OCI-LY7 (cell line): ENCODE measurements at regions not wholly inside any gene's neighbourhood (a gene's known extent, or its start where the extent isn't known, plus 50 kb on each side); places are given as distances from the start of the nearest gene placed in this dataset.

Source experiments
- BruUV-seq: library from RNA; stranded (reverse); fragments of 400-500 nt; replicated peaks from 2 replicates; lab custom pipeline; 2021; lab: Mats Ljungman, UMichigan
- CTCF ChIA-PET: fragments of 300-600 bp; sonication (Branson Sonifier 250); formaldehyde crosslinking; loops from one replicate; lab custom pipeline; 2022; ENCODE audit warnings: antibody characterized with exemption; ENCODE audit not compliant: unreplicated experiment; lab: Charles Lee
- POLR2A ChIA-PET: fragments of 300-600 bp; sonication (Branson Sonifier 250); formaldehyde crosslinking; loops from one replicate; lab custom pipeline; 2022; ENCODE audit warnings: antibody characterized with exemption; lab: Charles Lee
- DNase-seq: peaks from one replicate; pipeline ENCODE4 v3.0.0-alpha.2; 2015; ENCODE audit warnings: low spot score
- H2AFZ ChIP-seq: fragments of 200-600 bp; sonication (generic), shearing (Covaris generic); 2 replicates; pipeline ENCODE4 v1.6.1; 2014; ENCODE audit warnings: mild to moderate bottlenecking, antibody characterized with exemption, low read length, moderate library complexity
- H3K27ac ChIP-seq: fragments of 200-600 bp; sonication (generic); 2 replicates; pipeline ENCODE4 v1.5.1; 2014; ENCODE audit warnings: mixed run types, low read depth, mild to moderate bottlenecking, moderate library complexity, low read length, inconsistent platforms; ENCODE audit not compliant: poor library complexity, severe bottlenecking
- H3K36me3 ChIP-seq: fragments of 200-600 bp; sonication (generic); 2 replicates; pipeline ENCODE4 v1.6.1; 2014; ENCODE audit warnings: mild to moderate bottlenecking, antibody characterized with exemption, low read length, moderate library complexity, mixed read lengths; ENCODE audit not compliant: insufficient read depth
- H3K4me1 ChIP-seq: fragments of 200-600 bp; sonication (generic); 2 replicates; pipeline ENCODE4 v1.5.1; 2014; ENCODE audit warnings: mild to moderate bottlenecking, low read length; ENCODE audit not compliant: insufficient read depth, poor library complexity, severe bottlenecking
- H3K4me2 ChIP-seq: fragments of 200-600 bp; sonication (generic); 2 replicates; pipeline ENCODE4 v1.6.1; 2014; ENCODE audit warnings: mild to moderate bottlenecking, low read length
- H3K4me3 ChIP-seq: fragments of 200-600 bp; sonication (generic); 2 replicates; pipeline ENCODE4 v1.5.1; 2014; ENCODE audit warnings: mild to moderate bottlenecking, low read depth, low read length; ENCODE audit not compliant: poor library complexity, severe bottlenecking
- H3K79me2 ChIP-seq: fragments of 200-600 bp; sonication (generic); 2 replicates; pipeline ENCODE4 v1.6.1; 2016; ENCODE audit warnings: low read depth, mild to moderate bottlenecking, low read length, moderate library complexity, mixed read lengths; ENCODE audit not compliant: insufficient read depth
- H3K9me2 ChIP-seq: fragments of 200-600 bp; sonication (generic); 2 replicates; pipeline ENCODE4 v1.6.1; 2016; ENCODE audit warnings: mild to moderate bottlenecking, low read length, mixed read lengths; ENCODE audit not compliant: insufficient read depth
- H3K9me3 ChIP-seq: fragments of 200-600 bp; sonication (generic); 2 replicates; pipeline ENCODE4 v1.6.1; 2014; ENCODE audit warnings: mild to moderate bottlenecking, mixed run types, low read length, mixed read lengths
- H4K20me1 ChIP-seq: fragments of 200-600 bp; sonication (generic); 2 replicates; pipeline ENCODE4 v1.6.1; 2014; ENCODE audit warnings: mild to moderate bottlenecking, antibody characterized with exemption, low read length, moderate library complexity, mixed read lengths; ENCODE audit not compliant: insufficient read depth
- CTCF ChIP-seq: fragments of 200-600 bp; sonication (generic); conservative IDR thresholded peaks from 2 replicates; pipeline ENCODE4 v1.5.1; 2014; ENCODE audit warnings: mild to moderate bottlenecking, antibody characterized with exemption, low read length, moderate library complexity, mixed read lengths
- EZH2phosphoT487 ChIP-seq: fragments of 200-600 bp; sonication (generic); IDR thresholded peaks from 2 replicates; pipeline ENCODE4 v1.6.1; 2018; ENCODE audit warnings: low read depth, borderline replicate concordance, mild to moderate bottlenecking, mixed run types, antibody characterized with exemption, low read length, moderate library complexity, mixed read lengths
- intact Hi-C: fragments of 100-400 bp; cut with micrococcal nuclease; formaldehyde crosslinking; loops from one replicate; pipeline ENCODE4 v1.10.0; 2022; ENCODE audit not compliant: unreplicated experiment

- POLR2A ChIA-PET, result interaction anchor here (1.0 to 1.1 kb wide), 2 partner anchors 13 to 24 kb away, joined by 3 to 4 read pairs; no protein-coding TSS in a partner anchor
- CTCF ChIA-PET, result no interaction called here
- Histone ChIP-seq H3K4me2 (no peak overlapping the region), H3K9me2 (no peaks in the 10 kb centered on the region), H3K79me2 (no peaks in the 10 kb centered on the region), H3K27ac (no peak overlapping the region), H2AFZ (no peak overlapping the region), H3K4me1 (no peaks in the 10 kb centered on the region), H3K9me3 (no peaks in the 10 kb centered on the region), H4K20me1 (no peaks in the 10 kb centered on the region), H3K4me3 (no peak overlapping the region), H3K36me3 (no peaks in the 10 kb centered on the region)
- no peak for DNase-seq
- no TSS peak for BruUV-seq
- intact Hi-C loops, result no loop called here
- TF ChIP-seq CTCF (no peak), EZH2phosphoT487 (no peak)
These were observed 198.4 kb upstream of the SESN3 start for GRCh38 chr11:95429376-95429907.

- H4K20me1 ChIP-seq, result no peaks in the 10 kb centered on the region
- H2AFZ ChIP-seq, result no peak overlapping the region
- CTCF ChIA-PET, result no interaction called here
- no peak overlapping the region for H3K4me2 ChIP-seq
- no peaks in the 10 kb centered on the region for H3K36me3 ChIP-seq
- intact Hi-C loops, result no loop called here
- no peaks in the 10 kb centered on the region for H3K4me1 ChIP-seq
- no TSS peak for BruUV-seq
- POLR2A ChIA-PET, result no interaction called here
- no peaks in the 10 kb centered on the region for H3K79me2 ChIP-seq
- TF ChIP-seq CTCF (no peak), EZH2phosphoT487 (no peak)
- no peak overlapping the region for H3K27ac ChIP-seq
- no peak overlapping the region for H3K4me3 ChIP-seq
- H3K9me2 ChIP-seq, result no peaks in the 10 kb centered on the region
- H3K9me3 ChIP-seq, result no peaks in the 10 kb centered on the region
- DNase-seq, result no peak
These were observed 195.9 kb upstream of the SESN3 start for GRCh38 chr11:95426823-95427462.

- POLR2A ChIA-PET, result no interaction called here
- intact Hi-C loops, result no loop called here
- TF ChIP-seq EZH2phosphoT487 (no peak), CTCF (no peak)
- BruUV-seq, result no TSS peak
- Histone ChIP-seq H3K9me2 (no peaks in the 10 kb centered on the region), H3K4me1 (no peaks in the 10 kb centered on the region), H4K20me1 (no peaks in the 10 kb centered on the region), H3K9me3 (no peaks in the 10 kb centered on the region), H3K27ac (no peak overlapping the region), H2AFZ (no peak overlapping the region), H3K79me2 (no peaks in the 10 kb centered on the region), H3K36me3 (no peaks in the 10 kb centered on the region), H3K4me3 (no peak overlapping the region), H3K4me2 (no peak overlapping the region)
- no peak for DNase-seq
- CTCF ChIA-PET, result no interaction called here
These were observed 188.9 kb upstream of the SESN3 start for GRCh38 chr11:95419915-95420314.
